ENCODE measurements at regions not wholly inside any gene's neighbourhood (a gene's known extent, or its start where the extent isn't known, plus 50 kb on each side); places are given as distances from the start of the nearest gene placed in this dataset.
A peak's percentile ranks its signal among the peaks of the same experiment; 100 is the strongest.

GRCh38 chr3:71881041-71881440 lies 96.1 kb upstream of the PROK2 start (continued):
- no peak for TF ChIP-seq ZNF462 (CRISPR knock-in tag; IDR thresholded peaks at IDR 0.05)
- no peak for TF ChIP-seq ZNF114 (CRISPR knock-in tag; IDR thresholded peaks at IDR 0.05)
- TF ChIP-seq ETS1 (IDR thresholded peaks at IDR 0.05): no peak

DNA sequence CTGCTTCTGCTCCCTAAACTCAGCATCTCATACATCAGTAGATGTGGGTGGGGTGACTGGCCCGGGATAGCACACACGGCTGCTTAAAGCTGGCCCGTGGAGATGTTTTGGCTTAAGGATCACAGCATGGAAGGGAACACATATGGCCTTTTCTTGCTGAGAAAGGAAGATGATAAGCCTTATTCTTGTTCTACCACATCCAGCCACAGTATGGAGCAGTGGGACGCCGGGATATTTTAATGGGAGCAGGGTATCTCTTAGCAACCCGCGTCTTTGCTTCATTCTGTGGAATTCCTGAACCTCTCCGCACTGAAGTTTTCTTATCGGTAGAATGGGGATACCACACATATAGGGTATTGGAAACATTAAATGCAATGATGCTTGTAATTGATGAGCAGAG lies 94.1 kb upstream of the PROK2 start:
- TF ChIP-seq ZNF462 (CRISPR knock-in tag; IDR thresholded peaks at IDR 0.05) (no peak), NANOG (IDR thresholded peaks at IDR 0.05; ENCODE audit: borderline replicate concordance) (no peak), CTCF (conservative IDR thresholded peaks at IDR 0.05; ENCODE audit: low read depth in 2 of 2) (peak; percentile 23 to 51; a peak in 3 of 4 replicates)
- Mint-ChIP-seq H3K9me3 (no peaks in the 10 kb centered on the region), H3K36me3 (ENCODE audit: low read depth) (no peaks in the 10 kb centered on the region), H3K4me1 (peaks cover 32% of the 10 kb centered on the region), H3K27ac (no peak overlapping the region), H3K4me3 (no peak overlapping the region), H3K27me3 (ENCODE audit: insufficient read depth, low read depth, poor library complexity) (peaks cover 3% of the 10 kb centered on the region)
- H3K79me2 ChIP-seq (replicated peaks; ENCODE audit: insufficient read depth): no peaks in the 10 kb centered on the region
- DNase-seq (ENCODE audit: low spot score) (peak; percentile 58), ATAC-seq (no peak; the same call in 2 of the 3 replicates)
- H3K4me2 ChIP-seq: no peak overlapping the region
- no peak overlapping the region for H3K27ac ChIP-seq (ENCODE audit: low read depth)
- H3K36me3 ChIP-seq (ENCODE audit: insufficient read depth): no peaks in the 10 kb centered on the region
- H3K4me3 ChIP-seq: no peak overlapping the region
- peaks cover 6% of the 10 kb centered on the region; the same call in 1 of the 2 replicates for H3K9me2 ChIP-seq (ENCODE audit: insufficient read depth)
- no peaks in the 10 kb centered on the region for H4K20me1 ChIP-seq (replicated peaks; ENCODE audit: insufficient read depth)
- peaks cover 12% of the 10 kb centered on the region for H3F3A ChIP-seq (replicated peaks; ENCODE audit: low read depth)
- peaks cover 22% of the 10 kb centered on the region for H3K4me1 ChIP-seq (ENCODE audit: insufficient read depth)
- H2AFZ ChIP-seq: no peak overlapping the region
- H3K27me3 ChIP-seq (ENCODE audit: insufficient read depth): no peaks in the 10 kb centered on the region
